Mesothelial cell of epicardium (in vitro differentiated cells): ENCODE measurements at regions not wholly inside any gene's neighbourhood (a gene's known extent, or its start where the extent isn't known, plus 50 kb on each side); places are given as distances from the start of the nearest gene placed in this dataset.

Source experiments
- DNase-seq, 2 experiments: peaks; one replicate each; pipeline ENCODE4 v3.0.0; 2021; ENCODE audit warnings: low spot score in 2 of 2; ENCODE audit not compliant: unreplicated experiment in 2 of 2
- H3K27ac Mint-ChIP-seq: 2 replicates; pipeline ENCODE4 v1.8.0; 2021; ENCODE audit warnings: mixed read lengths
- H3K27me3 Mint-ChIP-seq: 2 replicates; pipeline ENCODE4 v1.8.0; 2021; ENCODE audit warnings: low read depth, mixed read lengths
- H3K36me3 Mint-ChIP-seq: 2 replicates; pipeline ENCODE4 v1.8.0; 2021; ENCODE audit warnings: mixed read lengths
- H3K4me1 Mint-ChIP-seq: 2 replicates; pipeline ENCODE4 v1.8.0; 2021; ENCODE audit warnings: mixed read lengths
- H3K4me3 Mint-ChIP-seq: 2 replicates; pipeline ENCODE4 v1.8.0; 2021; ENCODE audit warnings: mild to moderate bottlenecking, moderate library complexity, mixed read lengths
- H3K9me3 Mint-ChIP-seq: 2 replicates; pipeline ENCODE4 v1.8.0; 2021; ENCODE audit warnings: mixed read lengths
- CTCF ChIP-seq: fragments of 200-600 bp; sonication (generic); IDR thresholded peaks from one replicate; pipeline ENCODE4 v1.5.0; 2021; ENCODE audit warnings: antibody characterized with exemption; ENCODE audit not compliant: unreplicated experiment

GRCh38 chr13:88153353-88153752 lies 482.2 kb downstream of the SLITRK5 start:
- Mint-ChIP-seq H3K27ac (no peak overlapping the region), H3K4me3 (no peak overlapping the region), H3K9me3 (peaks cover 38% of the 10 kb centered on the region), H3K36me3 (no peaks in the 10 kb centered on the region), H3K27me3 (no peaks in the 10 kb centered on the region), H3K4me1 (peaks cover 18% of the 10 kb centered on the region)
- no peak for TF ChIP-seq CTCF
- no peak for DNase-seq

- H3K4me1 Mint-ChIP-seq = peaks cover 18% of the 10 kb centered on the region
- peaks cover 31% of the 10 kb centered on the region for H3K9me3 Mint-ChIP-seq
- no peak overlapping the region for H3K4me3 Mint-ChIP-seq
- peak overlapping the region; percentile 66 for H3K27ac Mint-ChIP-seq
- no peaks in the 10 kb centered on the region for H3K27me3 Mint-ChIP-seq
- no peak for DNase-seq
- no peaks in the 10 kb centered on the region for H3K36me3 Mint-ChIP-seq
- TF ChIP-seq CTCF = no peak
These were observed 482.8 kb downstream of the SLITRK5 start for GRCh38 chr13:88154001-88154400.

GRCh38 chr13:88162076-88162702 lies 491.0 kb downstream of the SLITRK5 start:
- no peaks in the 10 kb centered on the region for H3K36me3 Mint-ChIP-seq
- H3K9me3 Mint-ChIP-seq = peaks cover 20% of the 10 kb centered on the region
- H3K27ac Mint-ChIP-seq = no peak overlapping the region
- H3K4me1 Mint-ChIP-seq = peaks cover 5% of the 10 kb centered on the region
- no peaks in the 10 kb centered on the region for H3K27me3 Mint-ChIP-seq
- no peak for TF ChIP-seq CTCF
- no peak for DNase-seq
- H3K4me3 Mint-ChIP-seq = no peak overlapping the region

GRCh38 chr13:88176231-88176630 lies 505.1 kb downstream of the SLITRK5 start:
- no peaks in the 10 kb centered on the region for H3K36me3 Mint-ChIP-seq
- H3K9me3 Mint-ChIP-seq = peaks cover 3% of the 10 kb centered on the region
- H3K27ac Mint-ChIP-seq = no peak overlapping the region
- no peak overlapping the region for H3K4me3 Mint-ChIP-seq
- TF ChIP-seq CTCF = no peak
- no peak for DNase-seq
- no peaks in the 10 kb centered on the region for H3K27me3 Mint-ChIP-seq
- no peaks in the 10 kb centered on the region for H3K4me1 Mint-ChIP-seq

GRCh38 chr13:88183440-88183839 lies 512.3 kb downstream of the SLITRK5 start:
- H3K27me3 Mint-ChIP-seq = no peaks in the 10 kb centered on the region
- no peaks in the 10 kb centered on the region for H3K9me3 Mint-ChIP-seq
- H3K36me3 Mint-ChIP-seq = no peaks in the 10 kb centered on the region
- H3K4me3 Mint-ChIP-seq = no peak overlapping the region
- no peak overlapping the region for H3K27ac Mint-ChIP-seq
- no peaks in the 10 kb centered on the region for H3K4me1 Mint-ChIP-seq
- no peak for TF ChIP-seq CTCF
- DNase-seq = no peak

GRCh38 chr13:88188986-88189385 lies 517.8 kb downstream of the SLITRK5 start:
- H3K36me3 Mint-ChIP-seq = no peaks in the 10 kb centered on the region
- H3K27ac Mint-ChIP-seq = no peak overlapping the region
- H3K4me1 Mint-ChIP-seq = no peaks in the 10 kb centered on the region
- H3K4me3 Mint-ChIP-seq = no peak overlapping the region
- H3K27me3 Mint-ChIP-seq = no peaks in the 10 kb centered on the region
- H3K9me3 Mint-ChIP-seq = no peaks in the 10 kb centered on the region
- no peak for TF ChIP-seq CTCF
- no peak for DNase-seq
